Left ventricle myocardium superior (tissue), 1 donor: ENCODE measurements at regions not wholly inside any gene's neighbourhood (a gene's known extent, or its start where the extent isn't known, plus 50 kb on each side); places are given as distances from the start of the nearest gene placed in this dataset.
A peak's percentile ranks its signal among the peaks of the same experiment; 100 is the strongest.
"Not testable (repeated sequence)": the region's sequence is repeated elsewhere in the genome, so short reads cannot be mapped to it uniquely, and the experiment has no call there.

Experiments
- ATAC-seq: fragments of 200-7000 bp; cut with Tn5 transposase; one replicate; pipeline ENCODE4 v1.9.1; 2020; ENCODE audit warnings: mild to moderate bottlenecking, moderate library complexity
- DNase-seq: peaks from one replicate; pipeline ENCODE4 v3.0.0-alpha.2; 2020
- intact Hi-C: fragments of 100-400 bp; cut with micrococcal nuclease; formaldehyde crosslinking; loops from one replicate; pipeline ENCODE4 v1.11.0; 2022
- donor health status: DM: no; HTN: yes; CAD: no; lungs with severe emphysema.

DNA sequence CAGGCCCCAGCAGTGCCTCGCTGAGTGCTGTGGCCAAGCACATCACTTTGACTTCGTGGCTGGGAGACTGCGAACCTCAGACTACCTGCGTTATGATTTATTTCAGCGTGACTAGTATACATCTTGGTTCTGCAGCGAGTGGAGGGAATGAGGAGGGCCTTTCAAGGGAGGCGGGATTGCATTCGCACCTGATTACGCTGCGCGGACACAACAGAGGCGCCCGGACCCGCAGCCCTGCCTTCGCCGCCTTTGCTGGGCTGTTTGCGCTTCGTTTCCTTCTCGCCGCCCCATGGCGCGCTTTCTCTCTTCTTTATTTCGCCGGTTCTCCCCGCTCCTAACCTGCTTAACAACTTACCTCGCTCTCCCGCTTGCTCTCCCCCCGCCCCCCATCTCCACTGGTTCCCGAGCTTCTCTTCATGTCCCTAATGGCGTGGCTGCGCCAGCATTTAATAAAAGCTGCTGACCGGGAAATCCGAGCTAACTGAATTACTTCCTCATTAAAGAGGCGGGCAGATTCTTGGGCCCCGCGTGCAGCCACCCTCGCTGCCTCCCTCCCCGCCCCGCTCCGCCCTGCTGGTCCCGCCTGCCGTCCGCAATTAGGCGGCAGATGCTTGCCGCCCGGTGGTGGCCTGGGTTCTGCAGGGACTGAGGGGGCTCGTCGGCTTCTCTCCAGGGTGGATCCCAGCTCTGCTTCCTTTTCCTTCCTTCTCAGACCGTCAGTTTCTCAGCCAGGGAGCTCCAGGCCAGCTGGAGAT lies 257.6 kb upstream of the SDK2 start:
- peak; percentile 85 for ATAC-seq
- peak; percentile 66 for DNase-seq
- intact Hi-C loops: no loop called here

GRCh38 chr17:73902416-73903181 lies 258.4 kb upstream of the SDK2 start:
- DNase-seq (peak; percentile 42), ATAC-seq (no peak)
- intact Hi-C loops: no loop called here

GRCh38 chr17:73906896-73907870 lies 262.9 kb upstream of the SDK2 start:
- no peak for ATAC-seq
- no peak for DNase-seq
- intact Hi-C loops: no loop called here

DNA sequence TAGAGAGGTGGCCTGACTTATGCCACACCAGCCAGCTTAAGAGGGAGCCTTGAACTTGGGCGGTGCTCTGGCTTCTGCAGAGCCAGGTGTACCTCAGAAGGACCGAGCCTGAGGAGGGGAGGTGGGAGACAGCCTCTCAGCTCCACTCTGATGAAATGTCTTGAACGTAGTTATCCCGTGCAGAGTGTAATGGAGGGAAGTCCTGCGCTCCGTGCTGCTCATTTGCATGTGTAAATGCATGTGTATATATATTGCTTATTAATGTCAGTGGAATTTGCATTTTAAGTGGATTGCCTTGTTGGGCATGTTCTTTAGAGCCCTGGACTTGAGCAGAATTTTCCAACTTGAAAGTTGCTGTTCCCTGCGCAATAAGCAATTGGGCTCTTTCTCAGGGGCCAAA lies 264.9 kb upstream of the SDK2 start:
- intact Hi-C loops: no loop called here

GRCh38 chr17:73910206-73910605 lies 266.0 kb upstream of the SDK2 start:
- DNase-seq (no peak), ATAC-seq (no peak)
- intact Hi-C loops: no loop called here

More for the DNA sequence above, 264.9 kb upstream of the SDK2 start:
- DNase-seq: no peak
- ATAC-seq: no peak

DNA sequence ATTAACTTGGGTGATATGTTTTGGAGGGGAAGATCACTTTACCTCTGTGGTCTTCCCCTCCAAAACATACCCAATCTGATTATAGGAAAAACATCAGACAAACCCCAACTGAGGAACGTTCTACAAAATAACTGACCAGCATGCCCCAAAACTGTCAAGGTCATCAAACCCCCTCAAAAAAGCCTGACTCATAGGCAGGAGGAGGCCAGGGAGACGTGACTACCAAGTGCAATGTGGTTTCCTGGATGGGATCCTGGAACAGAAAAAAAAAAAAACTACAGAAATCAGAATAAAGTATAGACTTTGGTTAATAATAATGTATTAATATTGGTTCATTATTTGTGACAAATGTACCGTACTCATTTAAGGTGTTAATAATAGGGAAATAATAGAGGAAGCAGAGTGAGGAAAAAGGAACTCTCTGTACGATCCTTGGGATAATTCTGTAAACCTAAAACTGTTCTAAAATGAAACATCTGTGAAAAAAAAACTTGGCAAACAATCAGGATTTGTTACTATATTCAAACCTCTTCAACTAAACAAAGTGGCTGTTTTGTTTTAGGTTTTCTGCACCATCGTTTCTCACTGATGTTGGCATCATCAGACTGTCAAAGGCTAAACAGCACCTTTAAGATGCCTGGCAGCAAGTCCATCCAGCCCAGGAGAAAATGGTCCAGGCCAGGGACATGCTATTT lies 266.7 kb upstream of the SDK2 start:
- DNase-seq: no peak
- intact Hi-C loops: no loop called here
- ATAC-seq: no peak

DNA sequence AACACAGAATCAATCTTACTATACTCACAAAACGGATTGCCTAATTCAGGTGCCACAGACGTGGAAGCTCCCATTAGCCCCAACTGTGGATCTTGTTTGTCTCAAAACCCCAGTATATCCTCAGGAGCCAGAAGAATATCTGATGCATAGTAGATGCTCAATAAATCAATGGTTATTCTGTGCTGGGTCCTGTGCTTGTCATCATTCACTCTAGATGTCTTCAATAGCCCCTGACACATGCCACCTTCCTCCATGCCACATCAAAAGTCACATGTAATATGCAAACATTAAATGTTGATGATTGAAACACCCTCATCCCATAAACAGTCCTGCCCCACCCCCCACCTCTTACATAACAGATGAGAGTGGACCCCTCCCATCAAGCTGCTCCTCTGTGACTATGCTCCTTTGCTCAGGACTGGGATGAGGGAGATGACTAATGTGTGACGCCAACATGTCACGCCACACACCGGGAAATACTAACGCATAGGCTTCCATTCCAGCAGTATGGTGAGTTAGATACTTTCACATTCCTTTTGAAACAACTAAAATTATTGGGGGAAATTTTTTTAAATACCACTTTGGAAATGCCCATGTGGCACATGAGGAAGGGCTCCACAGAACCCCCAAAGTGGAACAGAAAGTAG lies 267.6 kb upstream of the SDK2 start:
- intact Hi-C loops: no loop called here
- ATAC-seq: no peak
- no peak for DNase-seq

DNA sequence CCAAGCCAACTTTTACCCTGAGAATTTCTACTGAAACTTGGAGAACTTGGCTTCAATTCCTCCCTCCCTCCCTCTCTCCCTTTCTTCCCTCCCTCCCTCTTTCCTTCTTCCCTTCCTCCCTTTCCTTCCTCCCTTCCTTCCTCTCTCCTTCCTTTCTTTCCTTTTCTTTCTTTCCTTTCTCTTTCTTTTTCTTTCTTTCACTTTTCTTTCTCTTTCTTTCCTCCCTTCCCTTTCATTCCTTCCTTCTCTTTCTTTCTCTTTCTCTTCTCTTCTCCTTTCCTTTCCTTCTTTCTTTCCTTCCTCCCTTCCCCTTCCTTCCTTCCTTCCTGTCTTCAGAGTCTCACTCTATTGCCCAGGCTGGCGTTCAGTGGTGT lies 268.1 kb upstream of the SDK2 start:
- no peak for DNase-seq
- intact Hi-C loops: no loop called here
- ATAC-seq: no peak

DNA sequence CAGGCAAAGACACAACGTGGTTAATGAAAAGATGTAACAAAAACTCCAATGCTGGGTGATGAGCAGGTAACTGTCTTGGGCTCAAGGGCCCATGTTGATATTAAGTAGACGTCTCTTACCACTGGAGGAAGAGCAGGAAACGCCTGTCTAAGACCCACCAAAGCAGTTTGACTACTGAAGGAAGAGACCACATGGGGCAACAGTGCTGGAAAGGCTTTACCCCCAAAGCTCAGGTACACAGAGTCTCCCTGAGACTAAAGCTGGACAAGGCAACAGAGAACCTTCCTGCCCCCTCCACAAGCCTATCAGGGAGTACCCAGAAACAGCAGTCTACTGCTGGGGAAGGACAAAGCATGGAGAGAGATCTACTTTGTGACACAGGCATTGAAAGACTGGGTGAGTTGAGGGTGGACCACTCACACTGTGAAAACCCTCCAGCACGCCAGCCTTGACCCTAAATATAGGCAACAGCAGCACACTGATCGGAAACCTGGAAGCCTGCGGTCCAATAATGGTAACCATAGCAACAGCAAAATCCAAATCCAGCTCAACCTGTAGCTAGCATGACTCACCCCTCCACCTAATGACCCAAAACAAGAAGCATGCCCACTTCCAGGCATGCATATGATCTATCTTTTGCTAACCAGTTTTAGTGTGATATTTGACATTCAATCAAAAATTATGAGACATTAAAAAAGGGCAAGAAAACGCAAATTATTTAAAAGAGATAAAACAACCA lies 270.5 kb upstream of the SDK2 start:
- ATAC-seq: no peak
- no peak for DNase-seq
- intact Hi-C loops: no loop called here

DNA sequence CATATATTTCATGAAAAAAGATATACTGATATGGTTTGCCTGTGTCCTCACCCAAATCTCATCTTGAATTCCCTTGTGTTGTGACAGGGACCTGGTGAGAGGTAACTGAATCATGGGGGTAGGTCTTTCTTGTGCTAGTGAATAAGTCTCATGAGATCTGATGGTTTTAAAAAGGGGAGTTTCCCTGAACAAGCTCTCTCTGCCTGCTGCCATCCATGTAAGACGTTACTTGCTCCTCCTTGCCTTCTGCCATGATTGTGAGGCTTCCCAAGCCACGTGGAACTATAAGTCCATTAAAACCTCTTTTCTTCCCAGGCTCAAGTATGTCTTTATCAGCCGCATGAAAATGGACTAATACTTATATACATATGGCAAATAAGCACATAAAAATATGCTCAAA lies 274.8 kb upstream of the SDK2 start:
- DNase-seq, intact Hi-C loops, ATAC-seq: not testable (repeated sequence)

GRCh38 chr17:73921306-73921705 lies 277.1 kb upstream of the SDK2 start:
- no peak for DNase-seq
- no peak for ATAC-seq
- intact Hi-C loops: no loop called here

GRCh38 chr17:73924114-73924908 lies 279.2 kb upstream of the RPL38 start:
- intact Hi-C loops: no loop called here
- ATAC-seq (no peak), DNase-seq (no peak)

DNA sequence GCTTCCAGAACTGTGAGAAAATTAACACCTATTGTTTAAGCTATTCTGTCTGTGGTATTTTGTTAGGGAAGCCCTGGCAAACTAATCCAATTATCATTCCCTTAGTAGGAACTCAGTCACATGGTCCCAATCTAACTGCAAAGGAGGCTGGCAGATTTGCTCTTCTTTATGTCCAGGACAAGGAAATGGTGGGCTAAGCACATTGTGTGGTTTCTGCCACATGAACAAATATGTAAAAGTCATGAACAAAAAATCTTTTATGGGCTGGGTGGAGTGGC lies 278.6 kb upstream of the RPL38 start:
- ATAC-seq (no peak), DNase-seq (no peak)
- intact Hi-C loops: no loop called here

GRCh38 chr17:73929860-73930430 lies 273.5 kb upstream of the RPL38 start:
- ATAC-seq (no peak), DNase-seq (no peak)
- intact Hi-C loops: no loop called here

DNA sequence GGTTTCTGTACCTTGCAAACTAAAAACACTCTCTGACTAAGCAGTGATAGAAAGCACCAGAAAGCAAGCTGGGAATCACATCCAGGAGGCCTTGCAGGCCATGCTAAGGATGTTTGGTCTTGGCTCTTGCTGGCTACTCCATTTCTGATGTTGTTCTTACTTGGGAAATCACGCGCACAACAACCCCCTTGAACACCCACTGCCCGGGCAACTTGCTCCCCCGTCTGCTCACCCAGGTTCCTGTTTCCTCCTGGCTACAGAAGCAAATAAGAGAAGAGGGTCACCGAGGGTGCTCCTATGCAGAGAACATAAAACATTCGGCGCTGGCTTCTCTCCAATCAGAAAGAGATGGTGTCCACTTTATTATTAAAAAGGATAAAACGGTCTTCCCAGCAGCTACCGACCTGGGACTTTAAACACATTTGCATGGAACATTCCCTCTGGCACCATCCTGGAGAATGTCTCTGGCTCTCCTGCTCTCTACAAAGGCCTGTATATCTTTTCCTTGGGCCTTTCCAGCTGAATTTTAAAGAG lies 271.2 kb upstream of the RPL38 start:
- intact Hi-C loops: no loop called here
- no peak for DNase-seq
- no peak for ATAC-seq

- no peak for DNase-seq
- ATAC-seq: no peak
- intact Hi-C loops: no loop called here
These were observed 270.2 kb upstream of the RPL38 start for GRCh38 chr17:73933164-73933766.

DNA sequence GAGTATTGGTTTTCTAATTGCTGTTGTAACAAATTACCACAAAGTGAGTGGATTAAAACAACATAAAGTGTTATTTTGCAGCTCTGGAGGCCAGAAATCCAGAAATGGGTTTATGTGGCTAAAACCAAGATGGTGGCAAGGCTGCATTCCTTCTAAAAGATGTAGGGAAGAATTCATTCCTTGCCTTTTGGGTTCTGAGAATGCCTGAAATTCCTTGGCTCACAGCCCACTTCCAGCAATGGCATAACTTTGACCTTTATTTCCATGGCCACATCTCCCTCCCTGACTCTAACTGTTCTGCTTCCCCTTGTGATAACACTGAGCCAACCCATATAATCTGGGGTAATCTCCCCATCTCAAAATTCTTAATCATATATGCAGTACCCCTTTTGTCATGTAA lies 269.6 kb upstream of the RPL38 start:
- ATAC-seq (no peak), DNase-seq (no peak)
- intact Hi-C loops: no loop called here
